Activated CD4-positive, alpha-beta T cell treated with anti-CD3 and anti-CD28 coated beads for 48 hours (primary cell): ENCODE measurements at regions not wholly inside any gene's neighbourhood (a gene's known extent, or its start where the extent isn't known, plus 50 kb on each side); places are given as distances from the start of the nearest gene placed in this dataset.
"Not testable (repeated sequence)": the region's sequence is repeated elsewhere in the genome, so short reads cannot be mapped to it uniquely, and the experiment has no call there.

ENCODE experiments used
- DNase-seq: peaks from one replicate; pipeline ENCODE4 v3.0.0-alpha.2; 2020

- DNase-seq: no peak
Measured at GRCh38 chr7:13742811-13743210, 246.7 kb downstream of the ETV1 start.

GRCh38 chr7:13743226-13743625 lies 246.2 kb downstream of the ETV1 start:
- DNase-seq: no peak

GRCh38 chr7:13745530-13745929 lies 243.9 kb downstream of the ETV1 start:
- DNase-seq: no peak

GRCh38 chr7:13748998-13749397 lies 240.5 kb downstream of the ETV1 start:
- no peak for DNase-seq

GRCh38 chr7:13749636-13750035 lies 239.8 kb downstream of the ETV1 start:
- no peak for DNase-seq

GRCh38 chr7:13751766-13752165 lies 237.7 kb downstream of the ETV1 start:
- DNase-seq: no peak

- DNase-seq: no peak
Measured at GRCh38 chr7:13757841-13758240, 231.6 kb downstream of the ETV1 start.

GRCh38 chr7:13765853-13766252 lies 223.6 kb downstream of the ETV1 start:
- not testable (repeated sequence) for DNase-seq

- DNase-seq: no peak
Measured at GRCh38 chr7:13770305-13770704, 219.2 kb downstream of the ETV1 start.

- no peak for DNase-seq
Measured at GRCh38 chr7:13774976-13775375, 214.5 kb downstream of the ETV1 start.

- no peak for DNase-seq
Measured at GRCh38 chr7:13777242-13777641, 212.2 kb downstream of the ETV1 start.

- DNase-seq: no peak
Measured at GRCh38 chr7:13778967-13779366, 210.5 kb downstream of the ETV1 start.

GRCh38 chr7:13790611-13791010 lies 198.9 kb downstream of the ETV1 start:
- DNase-seq: no peak

- DNase-seq: no peak
Measured at GRCh38 chr7:13792208-13792607, 197.3 kb downstream of the ETV1 start.

GRCh38 chr7:13793926-13794325 lies 195.5 kb downstream of the ETV1 start:
- DNase-seq: no peak

GRCh38 chr7:13794581-13794980 lies 194.9 kb downstream of the ETV1 start:
- no peak for DNase-seq

GRCh38 chr7:13797545-13797944 lies 191.9 kb downstream of the ETV1 start:
- no peak for DNase-seq

GRCh38 chr7:13800694-13801448 lies 188.6 kb downstream of the ETV1 start:
- peak; percentile 5 for DNase-seq

- DNase-seq: no peak
Measured at GRCh38 chr7:13801669-13802068, 187.8 kb downstream of the ETV1 start.

- DNase-seq: no peak
Measured at GRCh38 chr7:13802651-13803050, 186.8 kb downstream of the ETV1 start.

GRCh38 chr7:13803134-13803533 lies 186.3 kb downstream of the ETV1 start:
- no peak for DNase-seq

- not testable (repeated sequence) for DNase-seq
Measured at GRCh38 chr7:13806089-13806867, 183.2 kb downstream of the ETV1 start.

- not testable (repeated sequence) for DNase-seq
Measured at GRCh38 chr7:13817230-13817629, 172.2 kb downstream of the ETV1 start.

GRCh38 chr7:13821152-13821787 lies 168.2 kb downstream of the ETV1 start:
- DNase-seq: no peak
